Left lung (tissue), 4 donors: ENCODE measurements at regions not wholly inside any gene's neighbourhood (a gene's known extent, or its start where the extent isn't known, plus 50 kb on each side); places are given as distances from the start of the nearest gene placed in this dataset.

Experiments used
- ATAC-seq: fragments of 200-7000 bp; cut with Tn5 transposase; one replicate; pipeline ENCODE4 v1.9.1; 2020; ENCODE audit warnings: moderate library complexity
- DNase-seq, 4 donors: peaks; one replicate each; pipeline ENCODE4 v3.0.0-alpha.2; 2013 to 2020
- H3K27ac ChIP-seq, 2 donors: fragments of 200-600 bp; sonication (generic) in 1 of 2; one replicate each; pipeline versions ENCODE4 v1.5.0 to v1.8.0; 2020 to 2021
- H3K27me3 ChIP-seq, 2 donors: fragments of 200-600 bp; sonication (generic) in 1 of 2; one replicate each; pipeline versions ENCODE4 v1.5.0 to v1.8.0; 2020 to 2021
- H3K36me3 ChIP-seq, 2 donors: fragments of 200-600 bp; sonication (generic) in 1 of 2; one replicate each; pipeline versions ENCODE4 v1.5.0 to v1.8.0; 2020 to 2021
- H3K4me1 ChIP-seq, 2 donors: fragments of 200-600 bp; one replicate each; pipeline ENCODE4 v1.8.0; 2021
- H3K4me3 ChIP-seq, 2 donors: fragments of 200-600 bp; sonication (generic) in 1 of 2; one replicate each; pipeline versions ENCODE4 v1.5.0 to v1.8.0; 2020 to 2021; ENCODE audit warnings: mild to moderate bottlenecking in 1 of 2
- H3K9me3 ChIP-seq, 2 donors: fragments of 200-600 bp; sonication (generic) in 1 of 2; one replicate each; pipeline versions ENCODE4 v1.5.0 to v1.8.0; 2020 to 2021
- intact Hi-C, 2 donors: fragments of 100-400 bp; cut with DNase I; formaldehyde crosslinking; loops; one replicate each; pipeline versions ENCODE4 v1.11.2 to v1.14.2; 2022
- TF ChIP-seq, protein P1 (sequence below), 2 donors: fragments of 200-600 bp; sonication (generic) in 1 of 2; IDR thresholded peaks; one replicate each; pipeline versions ENCODE4 v1.5.0 to v1.8.0; 2021; ENCODE audit warnings: antibody characterized with exemption in 2 of 2
- donor health status: DM: no; HTN: yes; CAD: no.
- donor health status: DM: no; HTN: no; CAD: no.

DNA sequence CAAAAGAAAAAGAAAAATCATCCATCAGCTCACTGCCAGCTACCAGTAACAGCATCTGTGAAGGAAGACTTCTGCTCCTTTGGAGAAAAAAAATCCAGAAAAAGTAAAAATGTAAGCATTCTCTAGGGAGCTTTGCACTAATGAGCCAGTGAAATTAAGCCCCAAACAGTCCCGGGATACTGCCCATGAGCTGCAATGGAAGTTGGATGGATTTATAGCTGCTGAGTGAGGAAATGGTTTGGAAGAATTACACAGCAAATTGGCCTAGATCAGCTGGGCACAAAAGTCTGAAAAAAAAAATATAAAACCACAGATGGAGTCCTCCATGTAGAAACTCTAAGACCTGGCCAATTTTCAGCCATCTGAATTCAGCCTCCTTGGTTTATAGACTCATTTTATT is 462.9 kb upstream of the USP15 start:
- TF ChIP-seq, protein P1, sequence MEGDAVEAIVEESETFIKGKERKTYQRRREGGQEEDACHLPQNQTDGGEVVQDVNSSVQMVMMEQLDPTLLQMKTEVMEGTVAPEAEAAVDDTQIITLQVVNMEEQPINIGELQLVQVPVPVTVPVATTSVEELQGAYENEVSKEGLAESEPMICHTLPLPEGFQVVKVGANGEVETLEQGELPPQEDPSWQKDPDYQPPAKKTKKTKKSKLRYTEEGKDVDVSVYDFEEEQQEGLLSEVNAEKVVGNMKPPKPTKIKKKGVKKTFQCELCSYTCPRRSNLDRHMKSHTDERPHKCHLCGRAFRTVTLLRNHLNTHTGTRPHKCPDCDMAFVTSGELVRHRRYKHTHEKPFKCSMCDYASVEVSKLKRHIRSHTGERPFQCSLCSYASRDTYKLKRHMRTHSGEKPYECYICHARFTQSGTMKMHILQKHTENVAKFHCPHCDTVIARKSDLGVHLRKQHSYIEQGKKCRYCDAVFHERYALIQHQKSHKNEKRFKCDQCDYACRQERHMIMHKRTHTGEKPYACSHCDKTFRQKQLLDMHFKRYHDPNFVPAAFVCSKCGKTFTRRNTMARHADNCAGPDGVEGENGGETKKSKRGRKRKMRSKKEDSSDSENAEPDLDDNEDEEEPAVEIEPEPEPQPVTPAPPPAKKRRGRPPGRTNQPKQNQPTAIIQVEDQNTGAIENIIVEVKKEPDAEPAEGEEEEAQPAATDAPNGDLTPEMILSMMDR (IDR thresholded peaks at IDR 0.05): no peak
- no peaks in the 10 kb centered on the region for H3K4me1 ChIP-seq
- no peak overlapping the region for H3K4me3 ChIP-seq
- ATAC-seq (no peak), DNase-seq (no peak)
- H3K27ac ChIP-seq: no peak overlapping the region
- intact Hi-C loops: no loop called here
- no peaks in the 10 kb centered on the region for H3K9me3 ChIP-seq
- H3K27me3 ChIP-seq: no peaks in the 10 kb centered on the region
- H3K36me3 ChIP-seq: no peaks in the 10 kb centered on the region

DNA sequence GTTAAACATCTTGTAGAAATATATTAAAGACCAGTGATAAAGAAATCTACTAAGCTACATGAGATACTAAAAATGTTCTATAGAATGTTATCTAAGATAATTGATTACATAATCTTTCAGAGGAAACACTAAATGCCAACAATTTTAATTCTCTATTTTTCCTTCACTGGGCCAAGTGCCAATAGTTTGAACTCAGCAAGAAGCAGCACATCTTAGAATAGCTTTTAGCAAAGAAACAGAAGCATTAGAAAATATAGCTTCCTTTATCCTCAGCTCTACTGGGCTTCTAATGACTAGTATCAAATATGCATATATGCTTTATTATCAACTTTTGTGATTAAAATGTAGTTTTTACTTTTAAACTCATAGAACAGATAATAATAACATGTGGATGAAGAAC is 461.4 kb upstream of the USP15 start:
- no peaks in the 10 kb centered on the region for H3K9me3 ChIP-seq
- TF ChIP-seq, protein P1 (IDR thresholded peaks at IDR 0.05): no peak
- H3K4me1 ChIP-seq: no peaks in the 10 kb centered on the region
- intact Hi-C loops: no loop called here
- no peaks in the 10 kb centered on the region for H3K27me3 ChIP-seq
- H3K27ac ChIP-seq: no peak overlapping the region
- no peaks in the 10 kb centered on the region for H3K36me3 ChIP-seq
- DNase-seq: no peak
- H3K4me3 ChIP-seq: no peak overlapping the region
- ATAC-seq: no peak

DNA sequence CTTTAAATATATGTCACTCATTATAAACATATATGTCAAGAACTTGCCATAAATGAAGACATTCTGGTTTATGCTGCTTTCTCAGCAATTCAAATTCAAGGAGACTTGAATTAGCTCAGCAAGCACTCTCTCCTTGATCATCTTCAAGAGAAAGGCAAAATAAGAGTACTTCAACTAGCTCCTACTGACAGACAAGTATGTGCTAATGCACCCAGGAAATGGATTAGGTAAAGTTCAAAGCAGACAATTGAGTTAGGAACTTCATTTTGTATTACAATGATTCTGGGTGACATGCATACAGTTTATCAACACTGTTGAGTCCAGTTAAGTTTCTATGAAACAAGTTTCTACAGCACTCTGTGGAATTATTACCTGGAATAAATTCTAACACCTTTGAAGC is 455.9 kb upstream of the USP15 start:
- Histone ChIP-seq H3K27ac (no peak overlapping the region), H3K4me3 (no peak overlapping the region), H3K4me1 (no peaks in the 10 kb centered on the region), H3K36me3 (no peaks in the 10 kb centered on the region), H3K9me3 (peaks cover 0 to 16% of the 10 kb centered on the region in 2 donors), H3K27me3 (no peaks in the 10 kb centered on the region)
- DNase-seq (no peak), ATAC-seq (no peak)
- TF ChIP-seq, protein P1 (IDR thresholded peaks at IDR 0.05): no peak
- intact Hi-C loops: no loop called here

DNA sequence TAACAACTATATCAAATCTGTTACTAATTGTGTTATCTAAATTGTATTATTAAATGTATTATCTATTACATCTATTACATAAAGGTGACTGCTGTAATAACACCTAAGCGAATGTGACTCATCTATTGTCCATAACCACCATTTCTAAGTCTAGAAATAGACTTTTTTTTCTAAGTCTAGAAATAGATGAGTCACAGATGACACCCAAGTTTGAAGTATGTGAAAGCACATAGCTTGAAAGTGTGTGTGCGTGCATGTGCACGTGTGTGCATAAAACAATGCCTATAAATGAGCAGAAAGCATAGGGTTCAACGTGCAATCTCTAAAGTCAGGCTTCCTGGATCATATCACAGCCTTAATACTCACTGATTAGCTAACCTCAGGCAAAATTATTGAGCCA is 451.3 kb upstream of the USP15 start:
- no peaks in the 10 kb centered on the region for H3K36me3 ChIP-seq
- H3K27ac ChIP-seq: no peak overlapping the region
- TF ChIP-seq, protein P1 (IDR thresholded peaks at IDR 0.05): no peak
- H3K4me1 ChIP-seq: no peaks in the 10 kb centered on the region
- intact Hi-C loops: no loop called here
- H3K27me3 ChIP-seq: no peaks in the 10 kb centered on the region
- no peak overlapping the region for H3K4me3 ChIP-seq
- H3K9me3 ChIP-seq: peaks cover 0 to 16% of the 10 kb centered on the region in 2 donors
- no peak for DNase-seq
- ATAC-seq: no peak

DNA sequence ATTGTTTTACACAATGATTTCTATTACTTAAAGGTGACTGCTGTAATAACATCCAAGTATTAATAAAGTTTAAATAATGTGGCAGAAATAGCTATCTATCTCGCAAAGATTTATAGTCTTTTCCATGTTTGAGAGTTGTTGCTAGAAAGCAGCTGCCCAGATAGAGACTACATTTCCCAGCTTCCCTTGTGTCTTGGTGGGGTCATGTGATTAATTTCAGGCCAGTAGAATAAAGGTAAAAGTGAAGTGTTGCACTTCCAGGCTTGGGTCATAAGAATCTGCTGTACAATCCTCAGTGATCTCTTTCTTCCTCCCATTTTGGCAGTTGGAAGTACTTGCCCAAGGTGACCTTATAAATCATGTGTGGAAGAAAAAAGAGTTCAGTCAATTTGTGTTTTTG is 449.7 kb upstream of the USP15 start:
- peaks cover 0 to 16% of the 10 kb centered on the region in 2 donors for H3K9me3 ChIP-seq
- no peak overlapping the region for H3K27ac ChIP-seq
- ATAC-seq (no peak), DNase-seq (no peak)
- no peaks in the 10 kb centered on the region for H3K36me3 ChIP-seq
- H3K27me3 ChIP-seq: no peaks in the 10 kb centered on the region
- no peaks in the 10 kb centered on the region for H3K4me1 ChIP-seq
- TF ChIP-seq, protein P1 (IDR thresholded peaks at IDR 0.05): no peak
- intact Hi-C loops: no loop called here
- H3K4me3 ChIP-seq: no peak overlapping the region
